ENCODE measurements at regions not wholly inside any gene's neighbourhood (a gene's known extent, or its start where the extent isn't known, plus 50 kb on each side); places are given as distances from the start of the nearest gene placed in this dataset.

DNA sequence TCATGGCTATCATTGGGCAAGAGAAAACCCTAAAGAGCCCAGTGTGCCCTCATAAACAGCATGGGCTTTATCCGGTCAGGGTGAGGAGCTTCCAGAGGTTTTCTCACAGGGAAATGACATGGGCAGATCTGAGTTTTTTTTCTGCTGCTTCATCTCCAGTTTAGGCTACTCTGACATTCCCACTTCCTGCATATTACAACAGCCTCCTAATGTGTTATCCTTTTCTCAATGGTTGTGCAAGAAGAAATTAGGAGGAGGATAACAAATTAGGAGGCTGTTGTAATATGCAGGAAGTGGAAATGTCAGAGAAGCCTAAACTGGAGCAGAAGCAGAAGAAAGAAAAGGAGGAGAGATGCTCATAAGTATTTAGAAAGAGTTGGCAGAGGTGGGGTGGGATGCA lies 175.6 kb downstream of the MTHFS start:
- TF ChIP-seq CTCF (IDR thresholded peaks at IDR 0.05; ENCODE audit: low read depth, low read length) (no peak), EZH2phosphoT487 (IDR thresholded peaks at IDR 0.05; ENCODE audit: low read depth) (no peak)
- Histone ChIP-seq H4K20me1 (ENCODE audit: insufficient read depth, low read length) (no peaks in the 10 kb centered on the region), H3K27ac (ENCODE audit: low read length) (no peak overlapping the region), H3K4me1 (ENCODE audit: low read length) (peaks cover 14% of the 10 kb centered on the region), H3K9me3 (ENCODE audit: insufficient read depth, low read length) (no peaks in the 10 kb centered on the region), H3K36me3 (replicated peaks; ENCODE audit: low read depth, low read length) (no peaks in the 10 kb centered on the region), H3K4me2 (ENCODE audit: low read length) (no peak overlapping the region), H3K79me2 (ENCODE audit: low read length) (no peaks in the 10 kb centered on the region), H3K9ac (ENCODE audit: low read length) (no peak overlapping the region), H3K4me3 (ENCODE audit: low read length) (no peak overlapping the region), H3K27me3 (ENCODE audit: low read depth, low read length) (no peaks in the 10 kb centered on the region), H2AFZ (ENCODE audit: low read depth, low read length) (no peak overlapping the region)

- no peaks in the 10 kb centered on the region for H3K27me3 ChIP-seq (ENCODE audit: low read depth, low read length)
- no peaks in the 10 kb centered on the region for H4K20me1 ChIP-seq (ENCODE audit: insufficient read depth, low read length)
- no peaks in the 10 kb centered on the region for H3K9me3 ChIP-seq (ENCODE audit: insufficient read depth, low read length)
- no peaks in the 10 kb centered on the region for H3K79me2 ChIP-seq (ENCODE audit: low read length)
- peaks cover 14% of the 10 kb centered on the region for H3K4me1 ChIP-seq (ENCODE audit: low read length)
- no peak overlapping the region for H3K4me3 ChIP-seq (ENCODE audit: low read length)
- no peak overlapping the region for H3K27ac ChIP-seq (ENCODE audit: low read length)
- H3K9ac ChIP-seq (ENCODE audit: low read length), result no peak overlapping the region
- TF ChIP-seq CTCF (IDR thresholded peaks at IDR 0.05; ENCODE audit: low read depth, low read length) (no peak), EZH2phosphoT487 (IDR thresholded peaks at IDR 0.05; ENCODE audit: low read depth) (no peak)
- H3K36me3 ChIP-seq (replicated peaks; ENCODE audit: low read depth, low read length), result no peaks in the 10 kb centered on the region
- H2AFZ ChIP-seq (ENCODE audit: low read depth, low read length), result no peak overlapping the region
- H3K4me2 ChIP-seq (ENCODE audit: low read length), result no peak overlapping the region
Observed at GRCh38 chr15:79724312-79724711, 172.5 kb downstream of the MTHFS start.

- H3K4me2 ChIP-seq (ENCODE audit: low read length), result no peak overlapping the region
- H3K27ac ChIP-seq (ENCODE audit: low read length), result no peak overlapping the region
- H2AFZ ChIP-seq (ENCODE audit: low read depth, low read length), result no peak overlapping the region
- no peak overlapping the region for H3K9ac ChIP-seq (ENCODE audit: low read length)
- no peaks in the 10 kb centered on the region for H4K20me1 ChIP-seq (ENCODE audit: insufficient read depth, low read length)
- H3K4me3 ChIP-seq (ENCODE audit: low read length), result no peak overlapping the region
- peaks cover 14% of the 10 kb centered on the region for H3K4me1 ChIP-seq (ENCODE audit: low read length)
- no peaks in the 10 kb centered on the region for H3K79me2 ChIP-seq (ENCODE audit: low read length)
- TF ChIP-seq CTCF (IDR thresholded peaks at IDR 0.05; ENCODE audit: low read depth, low read length) (no peak), EZH2phosphoT487 (IDR thresholded peaks at IDR 0.05; ENCODE audit: low read depth) (no peak)
- H3K27me3 ChIP-seq (ENCODE audit: low read depth, low read length), result no peaks in the 10 kb centered on the region
- no peaks in the 10 kb centered on the region for H3K36me3 ChIP-seq (replicated peaks; ENCODE audit: low read depth, low read length)
- no peaks in the 10 kb centered on the region for H3K9me3 ChIP-seq (ENCODE audit: insufficient read depth, low read length)
Observed at GRCh38 chr15:79724804-79725203, 172.0 kb downstream of the MTHFS start.

DNA sequence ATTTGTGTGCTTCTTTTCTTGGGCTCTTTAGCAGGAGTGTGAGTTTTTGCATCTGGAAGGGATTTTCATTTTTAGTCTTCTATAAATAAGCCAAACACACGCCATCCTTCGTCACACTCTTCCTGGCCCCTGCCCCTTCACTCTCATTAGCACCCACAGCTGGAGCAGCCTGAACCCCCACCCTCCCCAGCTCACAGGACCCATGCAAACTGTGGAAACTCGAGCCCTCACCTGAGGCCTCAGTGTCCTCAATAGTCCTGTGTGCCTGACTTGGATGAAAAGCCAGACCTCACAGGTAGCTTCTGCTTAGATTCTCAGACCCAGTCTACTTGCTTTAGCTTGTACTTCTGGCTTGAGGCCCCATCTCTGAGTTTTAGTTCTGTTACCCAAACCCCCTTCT lies 167.9 kb downstream of the MTHFS start:
- H2AFZ ChIP-seq (ENCODE audit: low read depth, low read length), result no peak overlapping the region
- H3K9me3 ChIP-seq (ENCODE audit: insufficient read depth, low read length), result no peaks in the 10 kb centered on the region
- H3K27me3 ChIP-seq (ENCODE audit: low read depth, low read length), result no peaks in the 10 kb centered on the region
- no peak overlapping the region for H3K27ac ChIP-seq (ENCODE audit: low read length)
- H4K20me1 ChIP-seq (ENCODE audit: insufficient read depth, low read length), result no peaks in the 10 kb centered on the region
- TF ChIP-seq EZH2phosphoT487 (IDR thresholded peaks at IDR 0.05; ENCODE audit: low read depth) (no peak), CTCF (IDR thresholded peaks at IDR 0.05; ENCODE audit: low read depth, low read length) (no peak)
- no peak overlapping the region for H3K4me3 ChIP-seq (ENCODE audit: low read length)
- H3K79me2 ChIP-seq (ENCODE audit: low read length), result no peaks in the 10 kb centered on the region
- H3K36me3 ChIP-seq (replicated peaks; ENCODE audit: low read depth, low read length), result no peaks in the 10 kb centered on the region
- peaks cover 17% of the 10 kb centered on the region for H3K4me1 ChIP-seq (ENCODE audit: low read length)
- no peak overlapping the region for H3K4me2 ChIP-seq (ENCODE audit: low read length)
- no peak overlapping the region for H3K9ac ChIP-seq (ENCODE audit: low read length)
